H9 (cell line): ENCODE measurements at regions not wholly inside any gene's neighbourhood (a gene's known extent, or its start where the extent isn't known, plus 50 kb on each side); places are given as distances from the start of the nearest gene placed in this dataset.

ENCODE experiments used
- DNase-seq: peaks from one replicate; pipeline ENCODE4 v3.0.0-alpha.2; 2017
- H2AFZ ChIP-seq: one replicate; pipeline ENCODE4 v1.6.1; 2013; ENCODE audit warnings: mild to moderate bottlenecking, low read length, control low read depth, moderate library complexity
- H2AK5ac ChIP-seq: 2 replicates; pipeline ENCODE4 v1.6.1; 2013; ENCODE audit warnings: low read length, control low read depth, mixed read lengths; ENCODE audit not compliant: insufficient read length
- H2BK120ac ChIP-seq: one replicate; pipeline ENCODE4 v1.6.1; 2013; ENCODE audit warnings: low read depth, mild to moderate bottlenecking, low read length, control low read depth, inconsistent platforms; ENCODE audit not compliant: poor library complexity, severe bottlenecking
- H2BK12ac ChIP-seq: 2 replicates; pipeline ENCODE4 v1.6.1; 2013; ENCODE audit warnings: low read length, control low read depth, mixed read lengths, low read depth; ENCODE audit not compliant: insufficient read length
- H2BK15ac ChIP-seq: 2 replicates; pipeline ENCODE4 v1.6.1; 2013; ENCODE audit warnings: low read depth, low read length, control low read depth
- H2BK20ac ChIP-seq: one replicate; pipeline ENCODE4 v1.6.1; 2013; ENCODE audit warnings: low read depth, mild to moderate bottlenecking, low read length, control low read depth, inconsistent platforms; ENCODE audit not compliant: poor library complexity, severe bottlenecking
- H2BK5ac ChIP-seq: 2 replicates; pipeline ENCODE4 v1.6.1; 2013; ENCODE audit warnings: low read length, control low read depth, mixed read lengths; ENCODE audit not compliant: insufficient read length
- H3K14ac ChIP-seq: 2 replicates; pipeline ENCODE4 v1.6.1; 2013; ENCODE audit warnings: low read length, control low read depth; ENCODE audit not compliant: insufficient read depth
- H3K18ac ChIP-seq: 2 replicates; pipeline ENCODE4 v1.6.1; 2013; ENCODE audit warnings: low read depth, mild to moderate bottlenecking, mixed read lengths, low read length, control low read depth; ENCODE audit not compliant: insufficient read length
- H3K23ac ChIP-seq: 2 replicates; pipeline ENCODE4 v1.6.1; 2013; ENCODE audit warnings: low read length, control low read depth, mixed read lengths, low read depth; ENCODE audit not compliant: insufficient read length
- H3K23me2 ChIP-seq: 2 replicates; pipeline ENCODE4 v1.6.1; 2013; ENCODE audit warnings: low read depth, mild to moderate bottlenecking, mixed read lengths, low read length, control low read depth; ENCODE audit not compliant: insufficient read length, poor library complexity, severe bottlenecking
- H3K27ac ChIP-seq: 2 replicates; pipeline ENCODE4 v1.5.1; 2013; ENCODE audit warnings: low read length, control low read depth, mixed read lengths, low read depth; ENCODE audit not compliant: insufficient read length
- H3K27me3 ChIP-seq: 2 replicates; pipeline ENCODE4 v1.6.1; 2013; ENCODE audit warnings: low read length, control low read depth, inconsistent platforms; ENCODE audit not compliant: insufficient read depth
- H3K4ac ChIP-seq: 2 replicates; pipeline ENCODE4 v1.6.1; 2013; ENCODE audit warnings: low read depth, mild to moderate bottlenecking, control low read depth, inconsistent platforms, low read length, moderate library complexity
- H3K4me1 ChIP-seq: 2 replicates; pipeline ENCODE4 v1.6.1; 2013; ENCODE audit warnings: low read length, control low read depth, inconsistent platforms; ENCODE audit not compliant: insufficient read depth
- H3K4me2 ChIP-seq: 2 replicates; pipeline ENCODE4 v1.6.1; 2013; ENCODE audit warnings: low read length, control low read depth, mixed read lengths; ENCODE audit not compliant: insufficient read length, insufficient read depth
- H3K56ac ChIP-seq: 2 replicates; pipeline ENCODE4 v1.6.1; 2013; ENCODE audit warnings: low read depth, mild to moderate bottlenecking, mixed read lengths, low read length, control low read depth; ENCODE audit not compliant: insufficient read length
- H3K79me1 ChIP-seq: 2 replicates; pipeline ENCODE4 v1.6.1; 2013; ENCODE audit warnings: low read depth, mild to moderate bottlenecking, moderate library complexity, low read length, control low read depth, inconsistent platforms; ENCODE audit not compliant: insufficient read depth, poor library complexity, severe bottlenecking
- H3K79me2 ChIP-seq: 2 replicates; pipeline ENCODE4 v1.6.1; 2013; ENCODE audit warnings: low read length, control low read depth, inconsistent platforms; ENCODE audit not compliant: insufficient read depth
- H3K9ac ChIP-seq: 2 replicates; pipeline ENCODE4 v1.6.1; 2013; ENCODE audit warnings: low read length, control low read depth, mixed read lengths; ENCODE audit not compliant: insufficient read length; ENCODE audit errors: extremely low read depth
- H3K9me3 ChIP-seq: one replicate; pipeline ENCODE4 v1.6.1; 2013; ENCODE audit warnings: low read depth, low read length, inconsistent platforms; ENCODE audit not compliant: control insufficient read depth
- H3T11ph ChIP-seq: one replicate; pipeline ENCODE4 v1.6.1; 2013; ENCODE audit warnings: mild to moderate bottlenecking, low read length, control low read depth, inconsistent platforms
- H4K20me1 ChIP-seq: one replicate; pipeline ENCODE4 v1.6.1; 2013; ENCODE audit not compliant: control insufficient read depth, insufficient read length, insufficient read depth
- H4K5ac ChIP-seq: 2 replicates; pipeline ENCODE4 v1.6.1; 2013; ENCODE audit warnings: low read depth, mild to moderate bottlenecking, mixed read lengths, low read length, control low read depth; ENCODE audit not compliant: insufficient read length
- H4K8ac ChIP-seq: replicated peaks from 2 replicates; pipeline ENCODE4 v1.6.1; 2013; ENCODE audit warnings: low read length, control low read depth, mixed read lengths, low read depth; ENCODE audit not compliant: insufficient read length
- H4K91ac ChIP-seq: 2 replicates; pipeline ENCODE4 v1.6.1; 2013; ENCODE audit warnings: low read depth, mild to moderate bottlenecking, moderate library complexity, mixed read lengths, low read length, control low read depth; ENCODE audit not compliant: insufficient read length
- H3K27ac Mint-ChIP-seq, 3 experiments: 2 replicates in 2 of 3; 3 replicates in 1 of 3; pipeline ENCODE4 v1.8.0; 2020 to 2021; ENCODE audit warnings: mixed read lengths in 3 of 3, mild to moderate bottlenecking in 1 of 3, moderate library complexity in 1 of 3
- H3K27me3 Mint-ChIP-seq: 2 replicates; pipeline ENCODE4 v1.8.0; 2021; ENCODE audit warnings: low read depth, mild to moderate bottlenecking, moderate library complexity, mixed read lengths
- H3K36me3 Mint-ChIP-seq, 3 experiments: 2 replicates in 2 of 3; 3 replicates in 1 of 3; pipeline ENCODE4 v1.8.0; 2020 to 2021; ENCODE audit warnings: low read depth in 3 of 3, mixed read lengths in 3 of 3; ENCODE audit not compliant: insufficient read depth in 1 of 3
- H3K4me1 Mint-ChIP-seq, 2 experiments: 2 replicates each; pipeline ENCODE4 v1.8.0; 2020; ENCODE audit warnings: mixed read lengths in 2 of 2
- H3K4me3 Mint-ChIP-seq, 2 experiments: 2 replicates in 1 of 2; 3 replicates in 1 of 2; pipeline ENCODE4 v1.8.0; 2020 to 2021; ENCODE audit warnings: mild to moderate bottlenecking in 2 of 2, mixed read lengths in 2 of 2, moderate library complexity in 1 of 2
- H3K9me3 Mint-ChIP-seq, 2 experiments: 2 replicates in 1 of 2; 3 replicates in 1 of 2; pipeline ENCODE4 v1.8.0; 2020; ENCODE audit warnings: mild to moderate bottlenecking in 2 of 2, mixed read lengths in 2 of 2, moderate library complexity in 1 of 2
- WGBS: extraction: QIAGEN DNeasy Blood & Tissue Kit; methylation state at CpG from one replicate; pipeline ENCODE4 v1.1.7; 2013; ENCODE audit warnings: missing lambda C conversion rate, low lambda C conversion rate, mixed read lengths; ENCODE audit not compliant: insufficient read length; ENCODE audit errors: extremely low coverage; 5-methylcytosine and 5-hydroxymethylcytosine counted together
- TF ChIP-seq, protein P1 (sequence below): fragments of 200-600 bp; sonication (generic); conservative IDR thresholded peaks from 3 replicates; pipeline ENCODE4 v1.8.0; 2021; ENCODE audit warnings: antibody characterized with exemption, mild to moderate bottlenecking

DNA sequence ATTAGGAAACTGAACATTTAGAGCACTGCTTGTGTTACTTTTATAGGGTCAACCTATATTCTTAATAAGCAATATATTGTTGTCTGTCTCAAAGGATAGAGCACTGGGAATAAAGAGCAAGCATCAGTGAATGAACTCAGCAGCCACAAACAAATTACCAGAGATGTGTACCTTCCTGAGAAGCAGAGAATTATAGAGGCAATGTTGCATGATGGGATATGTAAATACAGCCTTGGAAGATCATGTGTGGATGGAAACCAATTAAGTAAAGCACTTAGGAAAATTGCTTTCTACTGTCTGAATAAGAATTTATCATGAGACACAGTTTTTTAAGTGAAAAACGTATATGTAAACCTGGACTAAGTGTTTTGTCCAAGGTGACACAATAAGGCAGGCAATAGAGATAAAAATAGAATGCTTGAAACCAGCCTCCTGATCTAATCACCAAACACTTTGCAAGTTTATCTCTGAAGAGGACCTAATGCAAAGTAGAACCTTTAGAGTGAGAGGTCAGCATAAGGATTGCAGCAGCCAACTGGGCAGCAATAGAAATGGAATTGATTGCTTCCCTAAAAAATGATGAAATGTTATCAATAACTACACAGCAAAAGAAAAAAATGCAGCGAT is 848.0 kb downstream of the TUSC7 start:
- no peak for DNase-seq
- Histone ChIP-seq H3K9me3 (no peaks in the 10 kb centered on the region), H2BK15ac (no peak overlapping the region), H3K27ac (no peak overlapping the region), H3K79me1 (no peaks in the 10 kb centered on the region), H3K23ac (no peak overlapping the region), H2BK5ac (no peak overlapping the region), H4K91ac (no peak overlapping the region), H3K27me3 (no peaks in the 10 kb centered on the region), H2BK20ac (no peak overlapping the region), H3T11ph (no peak overlapping the region), H3K4me1 (no peaks in the 10 kb centered on the region), H3K79me2 (no peaks in the 10 kb centered on the region), H3K23me2 (no peaks in the 10 kb centered on the region), H4K8ac (no peak overlapping the region), H3K9ac (no peak overlapping the region), H2BK12ac (no peak overlapping the region), H2BK120ac (no peak overlapping the region), H3K4me2 (no peak overlapping the region), H3K14ac (no peak overlapping the region), H3K18ac (no peak overlapping the region), H2AK5ac (no peak overlapping the region), H4K5ac (no peak overlapping the region), H4K20me1 (no peaks in the 10 kb centered on the region), H3K4ac (no peak overlapping the region), H3K56ac (no peak overlapping the region), H2AFZ (no peak overlapping the region)
- TF ChIP-seq, protein P1, sequence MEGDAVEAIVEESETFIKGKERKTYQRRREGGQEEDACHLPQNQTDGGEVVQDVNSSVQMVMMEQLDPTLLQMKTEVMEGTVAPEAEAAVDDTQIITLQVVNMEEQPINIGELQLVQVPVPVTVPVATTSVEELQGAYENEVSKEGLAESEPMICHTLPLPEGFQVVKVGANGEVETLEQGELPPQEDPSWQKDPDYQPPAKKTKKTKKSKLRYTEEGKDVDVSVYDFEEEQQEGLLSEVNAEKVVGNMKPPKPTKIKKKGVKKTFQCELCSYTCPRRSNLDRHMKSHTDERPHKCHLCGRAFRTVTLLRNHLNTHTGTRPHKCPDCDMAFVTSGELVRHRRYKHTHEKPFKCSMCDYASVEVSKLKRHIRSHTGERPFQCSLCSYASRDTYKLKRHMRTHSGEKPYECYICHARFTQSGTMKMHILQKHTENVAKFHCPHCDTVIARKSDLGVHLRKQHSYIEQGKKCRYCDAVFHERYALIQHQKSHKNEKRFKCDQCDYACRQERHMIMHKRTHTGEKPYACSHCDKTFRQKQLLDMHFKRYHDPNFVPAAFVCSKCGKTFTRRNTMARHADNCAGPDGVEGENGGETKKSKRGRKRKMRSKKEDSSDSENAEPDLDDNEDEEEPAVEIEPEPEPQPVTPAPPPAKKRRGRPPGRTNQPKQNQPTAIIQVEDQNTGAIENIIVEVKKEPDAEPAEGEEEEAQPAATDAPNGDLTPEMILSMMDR = no peak
- H3K27ac Mint-ChIP-seq = no peak overlapping the region
- H3K9me3 Mint-ChIP-seq = peaks cover 0 to 4% of the 10 kb centered on the region in 2 experiments; a peak in 2 of 5 replicates
- no peaks in the 10 kb centered on the region; a peak in 2 of 7 replicates for H3K36me3 Mint-ChIP-seq
- no peak overlapping the region for H3K4me3 Mint-ChIP-seq
- H3K27me3 Mint-ChIP-seq = no peaks in the 10 kb centered on the region
- WGBS = no CpG with 5 or more reads among the region's 2 CpGs
- no peaks in the 10 kb centered on the region for H3K4me1 Mint-ChIP-seq
